ES-I3 (cell line): ENCODE measurements at regions not wholly inside any gene's neighbourhood (a gene's known extent, or its start where the extent isn't known, plus 50 kb on each side); places are given as distances from the start of the nearest gene placed in this dataset.

Experiments used
- H3K36me3 ChIP-seq: 2 replicates; pipeline ENCODE4 v1.6.1; 2013; ENCODE audit warnings: mild to moderate bottlenecking, low read length, control low read depth, moderate library complexity; ENCODE audit not compliant: insufficient read depth
- H3K4me1 ChIP-seq: 2 replicates; pipeline ENCODE4 v1.6.1; 2013; ENCODE audit warnings: mild to moderate bottlenecking, control low read depth, low read length; ENCODE audit not compliant: insufficient read depth
- H3K9ac ChIP-seq: 2 replicates; pipeline ENCODE4 v1.6.1; 2013; ENCODE audit warnings: low read depth, mild to moderate bottlenecking, low read length, moderate library complexity
- H3K9me3 ChIP-seq: 2 replicates; pipeline ENCODE4 v1.6.1; 2013; ENCODE audit warnings: mild to moderate bottlenecking, low read length, moderate library complexity; ENCODE audit not compliant: control insufficient read depth, insufficient read depth

GRCh38 chr11:121790430-121790829 is 325.6 kb downstream of the BLID start:
- no peak overlapping the region for H3K9ac ChIP-seq
- H3K9me3 ChIP-seq, result no peaks in the 10 kb centered on the region
- no peaks in the 10 kb centered on the region for H3K4me1 ChIP-seq
- no peaks in the 10 kb centered on the region for H3K36me3 ChIP-seq

DNA sequence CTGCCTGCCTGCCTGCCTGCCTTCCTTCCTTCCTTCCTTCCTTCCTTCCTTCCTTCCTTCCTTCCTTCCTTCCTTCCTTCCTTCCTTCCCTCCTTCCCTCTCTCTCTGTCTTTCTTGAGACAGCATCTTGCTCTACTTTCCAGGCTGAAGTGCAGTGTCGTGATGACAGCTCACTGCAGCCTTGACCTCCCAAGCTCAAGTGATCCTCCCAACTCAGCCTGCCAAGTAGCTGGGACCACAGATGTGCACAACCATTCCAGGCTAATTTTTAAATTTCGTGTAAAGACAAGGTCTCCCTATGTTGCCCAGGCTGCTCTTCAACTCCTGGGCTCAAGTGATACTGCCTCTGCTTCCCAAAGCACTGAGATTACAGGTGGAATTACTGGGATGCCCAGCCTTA is 328.2 kb upstream of the SORL1-AS1 start:
- H3K9ac ChIP-seq, result no peak overlapping the region
- H3K36me3 ChIP-seq, result no peaks in the 10 kb centered on the region
- H3K4me1 ChIP-seq, result no peaks in the 10 kb centered on the region
- H3K9me3 ChIP-seq, result no peaks in the 10 kb centered on the region

DNA sequence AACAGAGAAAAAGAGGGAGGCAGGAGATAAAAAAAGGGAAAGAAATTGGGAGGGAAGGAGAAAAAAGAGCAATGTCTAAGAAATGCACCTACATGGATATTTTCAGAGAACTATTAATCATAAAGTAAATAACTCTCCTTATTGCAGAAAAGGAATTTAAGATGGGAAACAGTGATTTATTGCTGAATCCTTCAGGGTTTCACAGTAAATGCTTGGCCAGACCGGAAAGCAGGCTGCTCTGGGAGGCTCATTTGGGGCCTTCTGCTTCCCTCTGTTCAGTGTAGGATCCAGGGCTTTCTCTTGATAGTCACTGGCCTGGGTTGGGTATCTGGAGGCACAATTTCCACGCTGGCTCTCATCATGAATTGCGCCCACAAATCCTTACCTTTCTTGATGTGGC is 324.3 kb upstream of the SORL1-AS1 start:
- Histone ChIP-seq H3K36me3 (no peaks in the 10 kb centered on the region), H3K9me3 (no peaks in the 10 kb centered on the region), H3K4me1 (no peaks in the 10 kb centered on the region), H3K9ac (no peak overlapping the region)

- no peaks in the 10 kb centered on the region for H3K4me1 ChIP-seq
- H3K36me3 ChIP-seq, result no peaks in the 10 kb centered on the region
- H3K9ac ChIP-seq, result no peak overlapping the region
- H3K9me3 ChIP-seq, result no peaks in the 10 kb centered on the region
These were observed 322.5 kb upstream of the SORL1-AS1 start for GRCh38 chr11:121775276-121775675.

GRCh38 chr11:121773076-121773475 is 320.3 kb upstream of the SORL1-AS1 start:
- Histone ChIP-seq H3K36me3 (no peaks in the 10 kb centered on the region), H3K9ac (no peak overlapping the region), H3K9me3 (no peaks in the 10 kb centered on the region), H3K4me1 (no peaks in the 10 kb centered on the region)

- Histone ChIP-seq H3K9me3 (no peaks in the 10 kb centered on the region), H3K4me1 (no peaks in the 10 kb centered on the region), H3K9ac (no peak overlapping the region), H3K36me3 (no peaks in the 10 kb centered on the region)
These were observed 318.3 kb upstream of the SORL1-AS1 start for GRCh38 chr11:121770939-121771595.

DNA sequence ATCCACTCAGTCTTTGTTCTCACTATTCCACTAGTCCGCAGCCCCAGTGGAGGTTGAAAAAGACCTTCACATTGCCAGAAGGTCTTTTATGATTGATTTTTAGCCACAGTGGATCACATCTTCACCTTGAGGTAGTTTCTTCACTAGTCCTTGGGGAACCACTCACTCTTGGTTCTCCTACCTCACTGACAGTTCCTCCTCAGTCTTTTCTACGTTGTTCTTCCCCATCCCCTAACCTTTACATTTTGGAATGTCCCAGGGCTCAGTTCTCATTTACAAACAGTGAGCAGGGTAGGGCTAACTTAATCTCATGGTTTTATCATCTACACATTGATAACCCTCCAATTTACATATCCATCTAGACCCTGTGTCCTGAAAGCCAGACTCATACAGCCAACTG is 316.4 kb upstream of the SORL1-AS1 start:
- Histone ChIP-seq H3K9me3 (no peaks in the 10 kb centered on the region), H3K4me1 (no peaks in the 10 kb centered on the region), H3K36me3 (no peaks in the 10 kb centered on the region), H3K9ac (no peak overlapping the region)

GRCh38 chr11:121767433-121767832 is 314.7 kb upstream of the SORL1-AS1 start:
- Histone ChIP-seq H3K9ac (no peak overlapping the region), H3K36me3 (no peaks in the 10 kb centered on the region), H3K4me1 (no peaks in the 10 kb centered on the region), H3K9me3 (no peaks in the 10 kb centered on the region)

- H3K9ac ChIP-seq, result no peak overlapping the region
- no peaks in the 10 kb centered on the region for H3K9me3 ChIP-seq
- no peaks in the 10 kb centered on the region for H3K36me3 ChIP-seq
- H3K4me1 ChIP-seq, result no peaks in the 10 kb centered on the region
These were observed 314.2 kb upstream of the SORL1-AS1 start for GRCh38 chr11:121766991-121767390.

DNA sequence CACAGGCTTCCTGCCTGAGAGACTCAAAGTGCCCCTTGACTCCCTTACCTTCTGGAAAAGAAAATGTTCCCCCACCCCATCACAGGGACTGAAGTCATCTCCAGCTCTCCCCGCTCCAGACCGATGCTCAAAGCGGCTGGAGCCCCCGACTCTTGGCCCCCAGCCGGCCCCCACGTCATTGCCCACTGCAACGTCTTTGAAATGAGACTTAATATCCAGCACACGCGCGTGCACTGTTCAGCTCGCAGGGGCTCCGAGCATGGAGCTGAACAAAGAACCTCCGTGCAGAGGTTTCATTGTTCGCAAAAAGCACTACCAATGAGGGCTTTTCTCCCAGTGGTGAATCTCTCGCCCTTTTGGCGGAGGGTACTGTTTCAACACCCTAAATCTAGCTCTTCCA is 313.4 kb upstream of the SORL1-AS1 start:
- Histone ChIP-seq H3K9me3 (no peaks in the 10 kb centered on the region), H3K9ac (no peak overlapping the region), H3K36me3 (no peaks in the 10 kb centered on the region), H3K4me1 (no peaks in the 10 kb centered on the region)

GRCh38 chr11:121763526-121763925 is 310.8 kb upstream of the SORL1-AS1 start:
- H3K9me3 ChIP-seq, result no peaks in the 10 kb centered on the region
- H3K36me3 ChIP-seq, result no peaks in the 10 kb centered on the region
- no peak overlapping the region for H3K9ac ChIP-seq
- H3K4me1 ChIP-seq, result no peaks in the 10 kb centered on the region

DNA sequence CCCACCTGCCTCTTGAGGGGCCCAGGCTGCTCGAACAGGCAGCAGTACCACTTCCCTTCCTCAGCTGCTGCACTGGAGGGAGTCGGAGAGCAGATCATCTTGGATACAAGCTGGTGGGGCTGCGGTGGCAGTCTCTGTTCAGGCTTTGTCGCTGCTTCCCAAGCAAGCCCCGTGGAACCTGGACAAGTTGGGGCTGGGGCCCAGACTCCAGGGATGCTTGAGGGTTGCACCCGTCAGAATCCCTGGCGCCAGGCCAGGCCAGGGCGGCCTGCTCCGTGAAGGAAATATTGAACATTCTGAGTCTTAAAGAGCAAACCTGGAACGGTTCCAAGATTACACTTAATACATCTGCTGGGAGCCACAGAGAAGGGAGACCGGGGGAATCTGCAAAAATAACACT is 310.1 kb upstream of the SORL1-AS1 start:
- Histone ChIP-seq H3K4me1 (peaks cover 2% of the 10 kb centered on the region; the same call in 1 of the 2 replicates), H3K9ac (no peak overlapping the region)

GRCh38 chr11:121761186-121761585 is 308.4 kb upstream of the SORL1-AS1 start:
- Histone ChIP-seq H3K36me3 (no peaks in the 10 kb centered on the region), H3K9ac (no peak overlapping the region), H3K4me1 (peaks cover 11% of the 10 kb centered on the region; the same call in 1 of the 2 replicates), H3K9me3 (no peaks in the 10 kb centered on the region)

More for the DNA sequence above, 310.1 kb upstream of the SORL1-AS1 start:
- no peaks in the 10 kb centered on the region for H3K9me3 ChIP-seq
- no peaks in the 10 kb centered on the region for H3K36me3 ChIP-seq

- Histone ChIP-seq H3K4me1 (peaks cover 28% of the 10 kb centered on the region), H3K9me3 (no peaks in the 10 kb centered on the region), H3K36me3 (no peaks in the 10 kb centered on the region), H3K9ac (no peak overlapping the region)
These were observed 304.8 kb upstream of the SORL1-AS1 start for GRCh38 chr11:121757480-121758125.

GRCh38 chr11:121755906-121756305 is 303.1 kb upstream of the SORL1-AS1 start:
- Histone ChIP-seq H3K4me1 (peaks cover 28% of the 10 kb centered on the region), H3K36me3 (no peaks in the 10 kb centered on the region), H3K9me3 (no peaks in the 10 kb centered on the region; the same call in 1 of the 2 replicates), H3K9ac (no peak overlapping the region)
